ENCODE measurements at regions not wholly inside any gene's neighbourhood (a gene's known extent, or its start where the extent isn't known, plus 50 kb on each side); places are given as distances from the start of the nearest gene placed in this dataset.

DNA sequence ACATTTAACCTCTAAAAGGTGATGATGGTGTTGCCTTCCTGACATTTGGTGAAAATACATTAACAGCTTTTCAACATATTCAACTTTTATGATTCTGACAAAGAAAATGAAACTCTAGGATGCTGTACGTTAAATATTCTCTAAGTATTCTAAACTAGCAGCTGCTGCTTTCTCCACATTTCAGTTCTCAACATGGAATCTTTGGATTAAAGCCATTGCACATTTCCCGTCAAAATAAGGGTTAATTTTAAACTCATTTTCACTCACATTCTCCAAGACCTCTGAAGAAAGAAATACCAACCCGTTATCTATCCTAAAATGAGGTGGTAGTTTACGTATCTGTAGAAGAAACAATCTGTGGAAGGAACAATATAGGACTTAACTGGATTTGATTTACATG lies 655.7 kb upstream of the ARPP21 start:
- TF ChIP-seq EZH2phosphoT487 (IDR thresholded peaks at IDR 0.05; ENCODE audit: low read depth) (no peak), CTCF (IDR thresholded peaks at IDR 0.05; ENCODE audit: low read depth, low read length) (no peak)
